IMR-90 (cell line): ENCODE measurements at regions not wholly inside any gene's neighbourhood (a gene's known extent, or its start where the extent isn't known, plus 50 kb on each side); places are given as distances from the start of the nearest gene placed in this dataset.

Experiments used
- ATAC-seq: fragments of 200-7000 bp; cut with Tn5 transposase; 2 replicates; pipeline ENCODE4 v1.9.1; 2020; ENCODE audit warnings: low read depth, mild to moderate bottlenecking, moderate library complexity
- BruUV-seq: library from RNA; stranded (reverse); fragments of 400-500 nt; replicated peaks from 2 replicates; lab custom pipeline; 2021; lab: Mats Ljungman, UMichigan
- CTCF ChIA-PET: fragments of 300-600 bp; formaldehyde crosslinking; extraction: SDS; loops from one replicate; lab custom pipeline; 2021; ENCODE audit warnings: antibody characterized with exemption; lab: Yijun Ruan, JAX
- POLR2A ChIA-PET: fragments of 300-600 bp; sonication (Branson Sonifier 250); formaldehyde crosslinking; loops from one replicate; lab custom pipeline; 2022; ENCODE audit warnings: antibody characterized with exemption; ENCODE audit not compliant: unreplicated experiment; lab: Charles Lee
- DNase-seq: peaks from one replicate; pipeline ENCODE4 v3.0.0; 2013
- H2AFZ ChIP-seq: replicated peaks from 2 replicates; pipeline ENCODE3; 2013; ENCODE audit warnings: low read length, mild to moderate bottlenecking; ENCODE audit not compliant: poor library complexity
- H2AK5ac ChIP-seq: 2 replicates; pipeline ENCODE4 v1.6.1; 2013; ENCODE audit warnings: low read depth, low read length, inconsistent platforms
- H2AK9ac ChIP-seq: replicated peaks from 2 replicates; pipeline ENCODE3; 2013; ENCODE audit warnings: mild to moderate bottlenecking, low read depth, low read length, moderate library complexity; ENCODE audit not compliant: poor library complexity
- H2BK120ac ChIP-seq: 2 replicates; pipeline ENCODE4 v1.6.1; 2013; ENCODE audit warnings: low read depth, low read length, inconsistent platforms
- H2BK15ac ChIP-seq: 3 replicates; pipeline ENCODE4 v1.6.1; 2013; ENCODE audit warnings: low read depth, low read length, inconsistent platforms
- H2BK20ac ChIP-seq: 2 replicates; pipeline ENCODE4 v1.6.1; 2013; ENCODE audit warnings: low read depth, mild to moderate bottlenecking, inconsistent platforms, low read length, moderate library complexity
- H2BK5ac ChIP-seq: 2 replicates; pipeline ENCODE4 v1.6.1; 2013; ENCODE audit warnings: mild to moderate bottlenecking, low read depth, low read length, inconsistent platforms; ENCODE audit not compliant: poor library complexity, severe bottlenecking
- H3K14ac ChIP-seq: replicated peaks from 2 replicates; pipeline ENCODE4 v1.6.1; 2013; ENCODE audit warnings: low read depth, low read length, inconsistent platforms
- H3K18ac ChIP-seq: 2 replicates; pipeline ENCODE4 v1.6.1; 2013; ENCODE audit warnings: low read depth, low read length, control low read depth
- H3K23ac ChIP-seq: 2 replicates; pipeline ENCODE4 v1.6.1; 2013; ENCODE audit warnings: low read depth, low read length, inconsistent platforms
- H3K27ac ChIP-seq: 2 replicates; pipeline ENCODE4 v1.5.1; 2013; ENCODE audit warnings: mild to moderate bottlenecking, control low read depth, low read length; ENCODE audit not compliant: insufficient read depth
- H3K27me3 ChIP-seq: 2 replicates; pipeline ENCODE4 v1.6.1; 2013; ENCODE audit warnings: low read length; ENCODE audit not compliant: control insufficient read depth, insufficient read depth
- H3K36me3 ChIP-seq: 2 replicates; pipeline ENCODE4 v1.6.1; 2013; ENCODE audit warnings: low read length, mixed read lengths; ENCODE audit not compliant: control insufficient read depth, insufficient read depth
- H3K4ac ChIP-seq: 2 replicates; pipeline ENCODE4 v1.6.1; 2013; ENCODE audit warnings: low read depth, low read length, inconsistent platforms
- H3K4me1 ChIP-seq: 2 replicates; pipeline ENCODE4 v1.6.1; 2013; ENCODE audit warnings: low read length, mixed read lengths; ENCODE audit not compliant: control insufficient read depth, insufficient read depth
- H3K4me2 ChIP-seq: 2 replicates; pipeline ENCODE4 v1.6.1; 2013; ENCODE audit warnings: low read depth, mild to moderate bottlenecking, control low read depth, low read length, moderate library complexity
- H3K4me3 ChIP-seq: 2 replicates; pipeline ENCODE4 v1.5.1; 2013; ENCODE audit warnings: low read depth, mild to moderate bottlenecking, control low read depth, low read length, moderate library complexity; ENCODE audit not compliant: insufficient read depth
- H3K56ac ChIP-seq: 2 replicates; pipeline ENCODE4 v1.6.1; 2013; ENCODE audit warnings: low read length, inconsistent platforms; ENCODE audit not compliant: insufficient read depth; ENCODE audit errors: extremely low read depth
- H3K79me1 ChIP-seq, 2 experiments: 2 replicates each; pipeline ENCODE4 v1.6.1; 2013; ENCODE audit warnings: low read length in 2 of 2, inconsistent platforms in 1 of 2, low read depth in 1 of 2
- H3K9ac ChIP-seq: 2 replicates; pipeline ENCODE4 v1.6.1; 2013; ENCODE audit warnings: low read depth, low read length, control low read depth
- H3K9me1 ChIP-seq: 2 replicates; pipeline ENCODE4 v1.6.1; 2013; ENCODE audit warnings: low read length, inconsistent platforms; ENCODE audit not compliant: insufficient read depth
- H3K9me3 ChIP-seq: 2 replicates; pipeline ENCODE4 v1.6.1; 2013; ENCODE audit warnings: low read length; ENCODE audit not compliant: control insufficient read depth, insufficient read depth
- H4K20me1 ChIP-seq: 2 replicates; pipeline ENCODE4 v1.6.1; 2013; ENCODE audit warnings: low read length, inconsistent platforms; ENCODE audit not compliant: insufficient read depth
- H4K5ac ChIP-seq: 2 replicates; pipeline ENCODE4 v1.6.1; 2013; ENCODE audit warnings: mild to moderate bottlenecking, low read depth, low read length, control low read depth
- H4K8ac ChIP-seq, 2 experiments: 2 replicates each; pipeline ENCODE4 v1.6.1; 2013; ENCODE audit warnings: low read depth in 2 of 2, low read length in 2 of 2, control low read depth in 1 of 2, inconsistent platforms in 1 of 2
- H4K91ac ChIP-seq: 2 replicates; pipeline ENCODE4 v1.6.1; 2013; ENCODE audit warnings: low read depth, low read length, inconsistent platforms; ENCODE audit not compliant: insufficient read depth
- BHLHE40 ChIP-seq: fragments of 150-350 bp; IDR thresholded peaks from 2 replicates; pipeline ENCODE4 v1.6.1; 2016; ENCODE audit warnings: mild to moderate bottlenecking, low read depth, low read length
- CEBPB ChIP-seq: IDR thresholded peaks from 2 replicates; pipeline ENCODE4 v1.6.1; 2012; ENCODE audit warnings: low read depth, low read length, improper control_type of control experiment
- CHD1 ChIP-seq: IDR thresholded peaks from 2 replicates; pipeline ENCODE4 v1.6.1; 2012; ENCODE audit warnings: low read depth, low read length, improper control_type of control experiment
- CTCF ChIP-seq: conservative IDR thresholded peaks from 2 replicates; pipeline ENCODE4 v1.5.1; 2012; ENCODE audit warnings: mild to moderate bottlenecking, low read depth, low read length, improper control_type of control experiment
- ELK1 ChIP-seq: fragments of 150-350 bp; IDR thresholded peaks from 2 replicates; pipeline ENCODE4 v1.6.1; 2016; ENCODE audit warnings: low read depth, mild to moderate bottlenecking, low read length, moderate library complexity, borderline replicate concordance
- FOS ChIP-seq: fragments of 150-350 bp; IDR thresholded peaks from 2 replicates; pipeline ENCODE4 v1.6.1; 2016; ENCODE audit warnings: low read depth, low read length
- MAFK ChIP-seq: IDR thresholded peaks from 2 replicates; pipeline ENCODE4 v1.6.1; 2012; ENCODE audit warnings: low read depth, low read length, improper control_type of control experiment
- MAZ ChIP-seq: IDR thresholded peaks from 2 replicates; pipeline ENCODE4 v1.6.1; 2012; ENCODE audit warnings: low read depth, mild to moderate bottlenecking, low read length, improper control_type of control experiment, moderate library complexity, borderline replicate concordance
- MXI1 ChIP-seq: IDR thresholded peaks from 2 replicates; pipeline ENCODE4 v1.6.1; 2012; ENCODE audit warnings: low read depth, mild to moderate bottlenecking, low read length, moderate library complexity, borderline replicate concordance
- NFE2L2 ChIP-seq: fragments of 150-350 bp; IDR thresholded peaks from 2 replicates; pipeline ENCODE4 v1.6.1; 2016; ENCODE audit warnings: low read depth, mild to moderate bottlenecking, low read length
- POLR2A ChIP-seq: IDR thresholded peaks from 2 replicates; pipeline ENCODE4 v1.6.1; 2012; ENCODE audit warnings: mild to moderate bottlenecking, low read depth, low read length
- RAD21 ChIP-seq: IDR thresholded peaks from 2 replicates; pipeline ENCODE4 v1.6.1; 2012; ENCODE audit warnings: low read length, improper control_type of control experiment
- RCOR1 ChIP-seq: IDR thresholded peaks from 2 replicates; pipeline ENCODE4 v1.6.1; 2012; ENCODE audit warnings: mild to moderate bottlenecking, low read length, improper control_type of control experiment; ENCODE audit not compliant: insufficient replicate concordance
- RFX5 ChIP-seq: IDR thresholded peaks from 2 replicates; pipeline ENCODE4 v1.8.0; 2012; ENCODE audit warnings: low read depth, mild to moderate bottlenecking, low read length, moderate library complexity
- SMC3 ChIP-seq: fragments of 150-350 bp; IDR thresholded peaks from 2 replicates; pipeline ENCODE4 v1.6.1; 2016; ENCODE audit warnings: low read depth, mild to moderate bottlenecking, antibody characterized with exemption, low read length, moderate library complexity
- WGBS, 2 experiments: methylation state at CpG; one replicate each; pipeline versions ENCODE4 v1.1.5 to v1.1.7; 2013; ENCODE audit warnings: missing lambda C conversion rate in 2 of 2; ENCODE audit not compliant: insufficient read length in 1 of 2; ENCODE audit errors: extremely low coverage in 2 of 2; 5-methylcytosine and 5-hydroxymethylcytosine counted together
- dilution Hi-C: fragments of 300-500 bp; cut with HindIII; formaldehyde crosslinking; loops from one replicate; pipeline ENCODE4 v1.14.3; 2018; ENCODE audit warnings: low sequenced_read_pairs; ENCODE audit not compliant: unreplicated experiment
- in situ Hi-C: fragments of 300-500 bp; cut with MboI; formaldehyde crosslinking; loops from 3 replicates; pipeline ENCODE4 v1.14.3; 2019; ENCODE audit warnings: low sequenced_read_pairs, inconsistent platforms, mixed read lengths
- intact Hi-C: fragments of 100-400 bp; cut with micrococcal nuclease; formaldehyde crosslinking; loops from 2 replicates; pipeline ENCODE4 v1.10.0; 2022
- TF ChIP-seq, protein P1 (sequence below): fragments of 150-350 bp; IDR thresholded peaks from 2 replicates; pipeline ENCODE4 v1.6.1; 2017; ENCODE audit warnings: mild to moderate bottlenecking, antibody characterized with exemption, low read length, low read depth

DNA sequence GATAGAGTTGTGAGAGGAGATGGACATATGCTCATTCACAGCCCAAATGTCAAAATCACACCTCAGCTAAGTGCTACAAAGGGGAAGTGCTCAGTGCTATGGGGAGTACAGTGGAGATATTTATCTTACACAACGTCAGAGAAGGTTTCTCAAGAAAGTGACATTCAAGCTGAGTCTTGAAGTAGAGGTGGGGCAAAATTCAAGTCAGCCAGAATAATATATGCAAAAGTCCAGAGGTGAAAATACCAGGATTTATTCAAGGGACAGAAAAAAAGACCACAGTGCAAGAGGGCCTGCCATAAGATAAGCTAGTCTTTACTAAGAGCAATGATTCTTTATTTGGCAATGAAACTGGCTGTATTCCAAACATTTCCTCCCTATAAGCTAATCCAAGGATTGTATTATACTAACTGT lies 327.8 kb upstream of the PIK3R1 start:
- no peaks in the 10 kb centered on the region for H3K4me1 ChIP-seq
- dilution Hi-C loops = no loop called here
- H4K8ac ChIP-seq = no peak overlapping the region
- WGBS, 2 experiments = no CpG with 5 or more reads among the region's 1 CpG
- no peak overlapping the region for H3K18ac ChIP-seq
- no peak overlapping the region for H2AK5ac ChIP-seq
- H4K20me1 ChIP-seq = no peaks in the 10 kb centered on the region
- DNase-seq (no peak), ATAC-seq (no peak)
- H4K91ac ChIP-seq = no peak overlapping the region
- H2AK9ac ChIP-seq = no peak overlapping the region
- intact Hi-C loops = no loop called here
- no peak overlapping the region for H3K9ac ChIP-seq
- H3K23ac ChIP-seq = no peak overlapping the region
- H4K5ac ChIP-seq = no peak overlapping the region
- H2AFZ ChIP-seq = no peak overlapping the region
- no peaks in the 10 kb centered on the region for H3K9me1 ChIP-seq
- no peak overlapping the region for H3K56ac ChIP-seq
- TF ChIP-seq RAD21 (no peak), SMC3 (no peak), FOS (no peak), ELK1 (no peak), CTCF (no peak), BHLHE40 (no peak), MAZ (no peak), MXI1 (no peak), RCOR1 (no peak), CHD1 (no peak), POLR2A (no peak), RFX5 (no peak), NFE2L2 (no peak), CEBPB (no peak), MAFK (no peak)
- TF ChIP-seq, protein P1, sequence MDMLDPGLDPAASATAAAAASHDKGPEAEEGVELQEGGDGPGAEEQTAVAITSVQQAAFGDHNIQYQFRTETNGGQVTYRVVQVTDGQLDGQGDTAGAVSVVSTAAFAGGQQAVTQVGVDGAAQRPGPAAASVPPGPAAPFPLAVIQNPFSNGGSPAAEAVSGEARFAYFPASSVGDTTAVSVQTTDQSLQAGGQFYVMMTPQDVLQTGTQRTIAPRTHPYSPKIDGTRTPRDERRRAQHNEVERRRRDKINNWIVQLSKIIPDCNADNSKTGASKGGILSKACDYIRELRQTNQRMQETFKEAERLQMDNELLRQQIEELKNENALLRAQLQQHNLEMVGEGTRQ = no peak
- H3K27me3 ChIP-seq = no peaks in the 10 kb centered on the region
- no peak overlapping the region for H3K4me2 ChIP-seq
- in situ Hi-C loops = no loop called here
- H2BK5ac ChIP-seq = no peak overlapping the region
- CTCF ChIA-PET = no interaction called here
- POLR2A ChIA-PET = no interaction called here
- no peak overlapping the region for H3K27ac ChIP-seq
- no TSS peak for BruUV-seq
- H2BK15ac ChIP-seq = no peak overlapping the region
- H3K9me3 ChIP-seq = no peaks in the 10 kb centered on the region
- H2BK20ac ChIP-seq = no peak overlapping the region
- no peak overlapping the region for H3K14ac ChIP-seq
- no peaks in the 10 kb centered on the region for H3K36me3 ChIP-seq
- H2BK120ac ChIP-seq = no peak overlapping the region
- H3K79me1 ChIP-seq = no peaks in the 10 kb centered on the region
- H3K4ac ChIP-seq = no peak overlapping the region
- no peak overlapping the region for H3K4me3 ChIP-seq
